Right lung (tissue), 2 donors: ENCODE measurements at regions not wholly inside any gene's neighbourhood (a gene's known extent, or its start where the extent isn't known, plus 50 kb on each side); places are given as distances from the start of the nearest gene placed in this dataset.
"Not testable (repeated sequence)": the region's sequence is repeated elsewhere in the genome, so short reads cannot be mapped to it uniquely, and the experiment has no call there.

Experiments used
- DNase-seq, 2 donors: peaks; one replicate each; pipeline ENCODE4 v3.0.0-alpha.2; 2013

DNA sequence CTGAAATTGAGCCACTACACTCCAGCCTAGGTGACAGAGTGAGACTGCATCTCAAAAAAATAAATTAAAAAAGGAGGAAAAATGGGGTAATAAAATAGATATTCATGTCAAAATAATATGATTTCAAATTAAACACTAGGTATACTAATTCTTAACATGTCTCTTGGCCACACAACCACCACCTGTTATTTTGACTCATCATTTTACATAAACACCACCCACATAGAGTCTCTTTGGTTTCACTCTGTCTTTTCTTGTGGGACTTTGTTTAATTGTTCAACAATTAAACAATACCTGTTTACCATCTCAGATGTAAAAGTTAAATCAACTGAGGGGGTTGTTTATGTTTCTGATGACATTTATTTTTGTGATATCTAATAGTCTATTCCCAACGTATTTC, 476.8 kb upstream of the ADGRB3 start:
- DNase-seq, result no peak

DNA sequence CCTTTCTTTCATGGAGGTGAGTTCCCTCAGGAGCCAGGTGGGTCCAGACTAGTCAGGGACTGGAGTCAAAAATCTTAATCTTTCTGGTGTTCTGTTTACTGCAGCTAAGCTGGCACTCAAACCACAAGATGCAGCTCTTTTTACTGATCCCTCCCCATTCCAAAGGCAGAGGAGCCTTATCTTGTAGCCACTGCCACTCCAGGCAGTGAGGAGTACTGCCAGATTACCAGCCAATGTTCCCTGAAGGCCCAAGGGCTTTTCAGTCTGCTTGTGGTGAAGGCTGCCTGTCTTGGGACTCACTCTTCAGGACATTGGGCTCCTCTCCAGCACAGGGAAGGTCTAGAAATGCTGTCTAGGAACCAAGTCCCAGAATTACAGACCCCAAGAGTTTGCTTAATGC, 490.4 kb upstream of the ADGRB3 start:
- no peak for DNase-seq

DNA sequence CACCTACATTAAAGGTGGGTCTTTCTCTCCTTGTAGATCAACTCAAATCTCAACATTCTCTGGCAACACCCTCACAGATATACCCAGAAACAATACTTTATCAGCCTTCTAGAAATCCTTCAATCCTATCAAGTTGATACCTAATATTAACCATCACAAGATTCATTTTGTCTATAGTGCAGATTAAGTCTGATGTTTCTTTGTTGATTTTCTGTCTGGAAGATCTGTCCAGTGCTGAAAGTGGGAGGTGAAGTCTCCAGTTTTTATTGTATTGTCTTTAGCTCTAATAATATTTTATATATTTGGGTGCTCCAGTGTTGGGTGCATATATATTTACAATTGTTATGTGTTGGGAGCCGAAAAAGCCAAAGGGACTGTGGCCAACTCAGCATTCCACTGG, 493.9 kb upstream of the ADGRB3 start:
- no peak for DNase-seq

DNA sequence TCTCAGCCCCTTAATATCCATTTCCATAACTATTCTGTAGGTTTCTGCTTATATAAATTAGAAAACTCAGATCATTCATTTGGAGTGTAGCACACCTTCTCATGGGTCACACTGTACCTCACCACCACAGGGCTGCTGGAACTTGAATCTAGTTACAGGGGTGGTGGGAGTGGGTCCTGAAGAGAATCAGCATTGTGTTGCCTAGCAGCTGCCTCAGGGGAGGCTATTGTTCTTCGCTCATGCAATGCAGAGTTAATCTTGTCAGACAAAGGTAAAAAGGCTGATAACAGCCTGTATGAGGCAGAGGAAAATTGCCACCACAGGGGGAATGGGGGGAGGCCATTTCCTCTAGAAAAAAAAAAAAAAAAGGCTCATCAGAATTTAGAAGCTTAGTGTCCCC, 496.0 kb upstream of the ADGRB3 start:
- DNase-seq, result no peak

DNA sequence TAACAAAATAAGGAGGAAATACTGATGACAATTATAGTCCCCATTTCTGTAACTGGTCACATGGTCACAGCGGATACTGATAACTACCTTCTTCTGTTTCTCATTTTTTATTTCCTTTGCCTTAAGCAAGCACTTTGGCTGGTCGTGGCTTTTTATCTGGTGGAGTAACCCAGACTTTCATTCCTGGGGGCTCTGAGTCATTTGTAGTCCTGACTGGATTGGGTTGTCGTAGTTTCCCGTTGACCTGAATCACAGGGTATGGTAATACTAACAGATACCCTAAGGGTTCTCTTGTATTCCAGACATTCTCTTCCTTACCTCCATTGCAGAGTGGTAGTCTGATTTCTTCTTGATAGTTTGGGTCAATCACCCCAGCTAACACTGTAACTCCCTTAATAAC, 500.3 kb upstream of the ADGRB3 start:
- no peak for DNase-seq

DNA sequence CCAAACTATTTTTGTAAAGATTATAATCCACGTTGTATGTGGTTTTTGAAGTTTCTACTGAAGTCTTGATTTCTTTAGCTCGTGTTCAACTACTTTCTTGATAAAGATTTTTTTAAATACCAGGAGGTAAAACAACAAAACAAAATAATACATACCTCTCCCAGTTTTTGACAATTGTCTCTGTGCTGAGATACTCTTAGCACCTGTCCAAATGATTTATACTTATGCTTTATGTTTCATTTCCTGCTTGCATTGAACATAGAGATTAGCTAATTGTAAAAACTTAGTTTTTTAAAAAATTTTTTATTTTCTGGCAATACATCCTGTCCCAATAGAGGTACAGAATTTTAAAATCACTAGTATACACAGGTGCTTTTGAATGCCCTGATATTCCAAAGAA, 506.9 kb upstream of the ADGRB3 start:
- DNase-seq, result no peak

DNA sequence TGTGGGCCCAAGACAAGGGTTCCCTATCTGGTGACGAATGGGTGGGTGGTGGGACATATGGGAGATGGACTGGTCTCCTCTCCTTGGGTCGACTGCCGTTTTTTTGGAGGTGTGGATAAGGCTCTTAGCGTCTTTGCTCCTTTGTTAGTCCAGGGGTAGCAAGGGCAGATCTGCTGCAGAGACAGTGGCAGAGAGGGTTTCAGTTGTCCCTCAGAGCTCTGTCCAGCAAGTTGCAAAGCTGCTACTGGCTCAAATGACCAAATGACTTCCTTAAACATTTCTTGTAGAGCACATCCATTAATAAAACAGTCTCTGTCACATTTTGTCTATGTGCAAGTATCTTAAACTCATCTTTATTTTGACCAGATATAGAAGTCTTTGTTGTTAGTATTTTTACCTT, 508.0 kb upstream of the ADGRB3 start:
- DNase-seq, result no peak

DNA sequence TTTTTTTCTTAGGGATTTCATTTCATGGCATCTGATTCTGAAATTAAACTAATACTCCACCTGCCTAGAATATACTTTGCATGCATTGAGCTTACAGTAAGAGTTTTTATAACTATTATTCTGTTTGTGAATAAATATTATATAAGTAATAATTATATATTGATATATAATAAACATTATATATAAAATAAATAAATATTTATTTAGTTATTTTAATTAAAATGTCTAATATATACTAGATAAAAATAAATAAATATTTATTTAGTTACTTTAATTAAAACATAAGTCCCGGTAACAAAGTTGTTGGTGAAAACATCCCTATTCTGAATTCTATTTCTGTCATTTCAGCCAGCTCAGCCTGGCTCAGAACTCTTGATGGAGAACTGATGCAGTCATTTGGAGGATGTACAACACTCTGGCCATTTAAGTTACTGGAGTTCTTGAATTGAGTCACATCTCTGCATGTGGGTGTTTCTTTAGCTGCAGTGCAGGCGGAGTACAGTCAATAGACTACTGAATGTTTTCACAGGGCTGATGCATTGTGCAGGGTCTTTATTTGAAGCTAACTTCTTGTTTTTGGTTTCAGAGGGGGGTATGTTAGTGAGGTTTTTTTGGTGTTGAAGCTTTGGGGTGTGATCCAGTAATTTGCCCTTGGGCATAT, 508.9 kb upstream of the ADGRB3 start:
- DNase-seq, result no peak

DNA sequence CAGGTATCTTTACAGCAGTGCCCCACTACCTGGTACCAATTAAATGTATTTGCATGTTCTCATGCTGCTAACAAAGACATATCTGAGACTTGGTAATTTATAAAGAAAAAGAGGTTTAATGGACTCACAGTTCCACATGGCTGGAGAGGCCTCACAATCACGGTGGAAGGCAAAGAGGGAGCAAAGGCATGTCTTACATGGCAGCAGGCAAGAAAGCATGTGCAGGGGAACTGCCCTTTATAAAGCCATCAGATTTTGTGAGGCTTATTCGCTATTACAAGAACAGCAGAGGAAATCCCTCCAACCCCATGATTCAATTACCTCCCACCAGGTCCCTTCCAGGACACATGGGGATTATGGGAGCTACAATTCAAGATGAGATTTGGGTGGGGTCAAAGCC, 512.1 kb upstream of the ADGRB3 start:
- not testable (repeated sequence) for DNase-seq

DNA sequence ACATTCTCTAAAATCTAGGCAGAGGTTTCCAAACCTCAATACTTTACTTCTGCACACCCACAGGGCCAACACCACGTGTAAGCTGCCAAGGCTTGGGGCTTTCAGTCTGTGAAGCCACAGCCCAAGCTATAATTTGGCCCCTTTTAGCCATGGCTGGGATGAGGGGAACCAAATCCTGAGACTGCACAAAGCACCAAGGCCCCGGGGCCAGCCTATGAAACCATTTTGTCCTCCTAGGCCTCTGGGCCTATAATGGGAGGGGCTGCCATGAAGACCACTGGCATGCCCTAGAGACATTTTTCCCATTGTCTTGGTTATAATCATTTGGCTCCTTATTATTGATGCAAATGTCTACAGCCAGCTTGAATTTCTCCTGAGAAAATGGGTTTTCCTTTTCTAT, 513.0 kb upstream of the ADGRB3 start:
- no peak for DNase-seq

DNA sequence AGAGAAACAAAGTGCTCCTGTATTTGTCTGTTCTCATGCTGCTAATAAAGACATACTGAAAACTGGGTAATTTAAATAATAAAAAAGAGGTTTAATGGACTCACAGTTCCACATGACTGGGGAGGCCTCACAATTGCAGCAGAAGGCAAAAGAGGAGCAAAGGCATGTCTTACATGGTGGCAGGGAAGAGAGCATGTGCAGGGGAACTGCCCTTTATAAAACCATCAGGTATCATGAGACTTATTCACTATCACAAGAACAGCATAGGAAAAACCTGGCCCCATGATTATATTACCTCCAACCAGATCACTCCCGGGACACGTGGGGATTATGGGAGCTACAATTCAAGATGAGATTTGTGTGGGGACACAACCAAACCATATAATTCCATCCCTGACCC, 514.1 kb upstream of the ADGRB3 start:
- DNase-seq, result not testable (repeated sequence)

DNA sequence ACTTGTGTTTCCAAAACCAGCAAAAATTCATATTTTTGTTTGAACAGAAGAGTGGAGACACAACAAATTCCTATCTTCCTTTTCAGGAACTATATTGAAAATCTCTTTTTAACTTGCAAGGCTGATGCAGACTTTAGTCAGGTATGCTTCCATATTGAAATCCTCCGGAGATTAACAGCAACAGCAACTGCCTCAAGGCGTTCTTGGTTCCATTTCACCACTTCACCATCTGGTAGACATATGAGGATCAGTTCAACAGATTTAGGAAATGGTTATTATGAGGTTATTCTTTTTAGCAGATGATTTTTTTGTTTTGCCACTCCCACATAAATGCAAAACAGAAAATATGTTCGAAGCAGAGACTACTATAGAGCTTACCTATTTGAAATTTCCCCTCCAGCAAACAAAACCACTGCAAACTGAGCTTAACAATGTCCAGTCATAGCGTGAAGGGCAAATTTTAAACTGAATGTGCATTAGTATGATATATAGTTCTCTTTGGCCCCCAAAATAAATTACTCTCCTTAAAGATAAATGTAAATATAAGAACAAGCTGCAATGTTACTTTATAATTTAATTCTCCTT, 520.5 kb upstream of the ADGRB3 start:
- DNase-seq, result no peak

DNA sequence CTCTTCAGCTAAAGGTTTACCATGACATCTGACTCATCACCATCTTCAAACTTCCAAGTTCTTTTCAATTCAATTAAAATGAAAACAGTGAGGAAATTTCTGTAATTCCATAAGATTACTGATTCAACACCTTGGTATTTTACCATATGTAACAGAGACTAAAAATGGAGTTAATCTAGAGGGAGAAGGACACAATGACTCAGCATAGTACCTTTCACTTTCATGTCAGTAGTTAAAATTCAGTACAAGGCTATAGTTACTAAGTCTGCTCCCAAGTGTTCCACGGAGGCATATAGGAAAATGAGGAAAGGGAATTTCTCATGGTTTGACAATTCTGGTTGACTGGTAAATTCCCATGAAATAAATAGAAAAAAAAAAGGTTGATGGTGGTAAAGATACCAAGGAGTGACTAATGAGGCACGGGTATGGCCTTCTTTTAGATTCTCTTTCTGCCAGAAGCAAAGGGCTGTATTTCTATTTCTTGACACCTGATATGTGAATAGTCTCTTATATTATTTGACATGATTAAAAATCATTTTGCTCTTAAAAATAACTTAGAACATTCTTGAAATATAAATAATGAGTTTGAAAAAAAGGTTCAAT, 526.7 kb upstream of the ADGRB3 start:
- DNase-seq, result no peak

DNA sequence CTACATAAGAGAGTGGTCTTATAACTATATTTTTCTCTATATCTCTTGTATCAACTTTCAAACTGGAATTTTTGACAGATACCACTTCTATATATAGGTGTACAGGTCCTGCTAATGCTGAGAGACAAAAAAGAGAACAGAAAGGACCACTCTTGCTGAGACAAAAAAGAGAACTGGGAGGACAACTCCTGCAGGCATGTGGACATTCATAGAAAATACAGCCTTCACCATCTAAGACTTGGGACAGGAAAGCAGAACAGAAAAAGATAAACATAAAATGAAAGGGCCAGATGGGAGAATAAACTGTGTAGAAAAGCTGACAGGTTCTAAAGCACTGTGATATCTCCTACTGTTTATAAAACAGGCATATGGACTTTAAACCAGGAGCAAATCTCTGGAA, 541.0 kb upstream of the ADGRB3 start:
- no peak for DNase-seq

DNA sequence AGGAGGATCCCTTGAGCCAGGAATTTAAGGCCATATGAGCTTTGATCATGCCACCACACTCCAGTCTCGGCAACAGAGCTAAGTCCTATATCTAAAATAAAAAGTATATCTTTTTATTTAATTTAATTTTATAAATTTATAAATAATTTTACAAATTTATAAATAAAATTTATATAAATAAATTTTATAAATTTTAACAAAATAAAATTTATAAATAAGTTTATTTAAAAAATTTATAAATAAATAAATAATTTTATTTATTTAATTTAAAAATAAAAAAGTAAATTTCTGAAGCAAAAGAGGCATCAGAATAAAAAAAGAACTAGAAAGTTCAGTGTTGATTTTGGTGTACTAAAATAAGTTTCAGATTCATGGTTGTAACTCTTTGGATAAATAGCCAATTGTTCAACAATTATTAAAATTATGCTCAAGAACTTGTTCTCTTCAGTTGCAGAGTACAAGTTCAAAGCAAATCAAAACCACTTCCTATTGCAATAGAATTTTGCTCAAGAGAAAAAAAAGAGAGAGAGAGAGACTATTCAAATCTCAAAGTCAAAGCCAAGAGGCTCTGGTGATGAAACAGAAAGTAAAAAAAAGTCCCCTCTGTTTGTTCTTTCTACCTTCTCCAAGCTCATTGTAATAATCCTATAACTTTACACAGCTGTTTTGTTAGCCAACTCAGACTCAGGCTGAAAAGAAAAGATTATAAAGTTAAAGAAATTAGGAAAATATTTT, 547.5 kb upstream of the ADGRB3 start:
- DNase-seq, result no peak

DNA sequence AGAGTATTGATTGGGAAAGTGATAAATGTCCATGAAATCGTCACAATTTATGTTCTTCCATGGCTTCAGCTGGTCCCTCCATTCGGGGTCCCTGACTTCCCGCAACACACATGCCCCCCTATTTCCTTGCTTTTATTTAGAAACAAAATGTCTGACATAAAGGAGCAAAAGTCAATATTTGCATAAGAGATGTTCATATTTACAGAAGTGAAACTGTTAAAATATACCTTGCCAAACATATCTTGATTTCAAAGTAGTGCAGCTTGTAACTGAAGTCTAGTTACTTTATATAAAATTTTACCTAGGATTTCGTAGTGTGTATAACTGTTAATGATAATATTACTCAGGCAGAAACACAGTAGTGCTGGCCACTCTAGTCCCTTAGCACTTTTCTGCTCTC, 548.9 kb upstream of the ADGRB3 start:
- no peak for DNase-seq

DNA sequence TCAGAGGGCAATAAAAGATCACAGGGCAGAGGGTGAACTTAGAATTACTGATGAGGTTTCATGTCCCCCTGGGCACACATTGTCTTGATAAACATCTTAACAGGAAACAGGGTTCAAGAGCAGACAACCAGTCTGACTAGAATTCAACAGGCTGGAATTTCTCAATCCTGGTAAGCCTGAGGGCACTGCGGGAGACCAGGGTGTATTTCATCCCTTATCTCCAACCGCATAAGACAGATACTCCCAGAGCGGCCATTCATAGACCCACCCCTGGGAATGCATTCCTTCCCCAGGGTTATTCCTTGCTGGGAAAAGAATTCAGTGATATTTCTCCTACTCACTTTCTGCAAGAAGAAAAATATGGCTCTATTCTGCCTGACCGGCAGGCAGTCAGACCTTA, 549.5 kb upstream of the ADGRB3 start:
- not testable (repeated sequence) for DNase-seq

DNA sequence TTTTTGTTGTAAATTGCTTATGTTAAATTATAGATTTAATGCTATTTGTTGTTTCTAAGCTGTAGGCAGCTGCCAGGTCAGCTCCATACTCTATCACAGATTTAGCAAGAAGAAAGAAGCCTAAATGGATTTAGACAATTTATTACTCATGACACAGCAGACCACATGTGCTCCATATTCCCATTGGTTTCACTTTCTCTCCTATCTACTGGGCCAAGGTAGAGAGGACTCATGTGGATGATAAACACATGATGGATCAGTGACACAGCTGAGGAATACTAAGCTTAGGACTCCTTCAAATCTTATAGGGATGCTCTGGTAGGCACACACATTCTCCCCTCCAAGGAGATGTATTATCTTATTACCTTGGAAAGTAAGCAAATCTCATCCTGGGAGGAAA, 553.0 kb upstream of the ADGRB3 start:
- DNase-seq, result no peak

DNA sequence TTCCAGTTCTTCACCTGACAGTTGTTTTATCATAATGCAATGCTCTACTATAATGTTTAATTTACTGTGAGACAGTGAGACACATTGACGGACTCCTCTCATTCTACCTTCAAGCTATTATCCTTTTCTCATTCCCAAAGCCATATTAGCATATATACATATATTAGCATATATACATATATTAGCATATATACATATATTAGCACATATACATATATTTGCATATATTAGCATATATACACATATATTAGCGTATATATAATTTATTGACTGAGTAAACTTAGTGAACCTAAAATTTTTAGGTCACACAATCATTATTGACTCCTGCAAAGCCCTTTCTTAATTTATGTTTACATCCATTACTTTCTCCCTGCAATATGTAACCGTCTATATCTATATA, 555.0 kb upstream of the ADGRB3 start:
- DNase-seq, result no peak

DNA sequence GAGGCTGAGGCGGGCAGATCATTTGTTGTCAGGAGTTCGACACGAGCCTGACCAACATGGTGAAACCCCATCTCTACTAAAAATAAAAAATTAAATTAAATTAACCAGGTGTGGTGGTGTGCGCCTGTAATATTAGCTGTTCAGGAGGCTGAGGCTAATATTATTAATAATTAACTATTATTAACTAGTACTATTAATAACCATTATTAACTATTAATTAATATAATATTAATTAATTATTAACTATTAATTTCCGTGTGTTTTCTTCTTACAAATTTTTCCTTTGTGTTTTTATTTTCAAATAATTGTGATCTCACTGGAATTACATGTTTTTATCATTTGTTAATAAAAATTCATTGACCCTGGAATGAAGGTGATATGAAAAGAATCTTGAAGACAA, 557.4 kb upstream of the ADGRB3 start:
- DNase-seq, result no peak

DNA sequence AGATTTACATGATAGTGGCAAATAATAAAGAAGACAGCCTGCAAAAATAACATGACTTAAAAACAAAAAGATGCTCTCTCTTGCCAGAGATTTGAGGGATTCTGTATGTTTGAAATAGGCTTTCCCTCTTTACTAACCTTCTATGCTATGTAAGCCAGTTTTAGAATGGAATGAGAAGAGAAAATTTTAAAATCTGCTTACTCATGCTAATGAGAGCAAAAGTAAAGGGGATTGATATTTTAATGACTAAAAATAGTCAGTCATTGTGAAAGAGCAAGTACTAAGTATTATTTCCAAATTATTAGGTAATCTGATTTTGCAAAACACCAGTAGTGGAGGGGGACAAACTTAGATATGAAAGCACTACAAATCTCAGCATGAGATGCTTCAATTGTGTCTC, 563.3 kb upstream of the ADGRB3 start:
- no peak for DNase-seq

DNA sequence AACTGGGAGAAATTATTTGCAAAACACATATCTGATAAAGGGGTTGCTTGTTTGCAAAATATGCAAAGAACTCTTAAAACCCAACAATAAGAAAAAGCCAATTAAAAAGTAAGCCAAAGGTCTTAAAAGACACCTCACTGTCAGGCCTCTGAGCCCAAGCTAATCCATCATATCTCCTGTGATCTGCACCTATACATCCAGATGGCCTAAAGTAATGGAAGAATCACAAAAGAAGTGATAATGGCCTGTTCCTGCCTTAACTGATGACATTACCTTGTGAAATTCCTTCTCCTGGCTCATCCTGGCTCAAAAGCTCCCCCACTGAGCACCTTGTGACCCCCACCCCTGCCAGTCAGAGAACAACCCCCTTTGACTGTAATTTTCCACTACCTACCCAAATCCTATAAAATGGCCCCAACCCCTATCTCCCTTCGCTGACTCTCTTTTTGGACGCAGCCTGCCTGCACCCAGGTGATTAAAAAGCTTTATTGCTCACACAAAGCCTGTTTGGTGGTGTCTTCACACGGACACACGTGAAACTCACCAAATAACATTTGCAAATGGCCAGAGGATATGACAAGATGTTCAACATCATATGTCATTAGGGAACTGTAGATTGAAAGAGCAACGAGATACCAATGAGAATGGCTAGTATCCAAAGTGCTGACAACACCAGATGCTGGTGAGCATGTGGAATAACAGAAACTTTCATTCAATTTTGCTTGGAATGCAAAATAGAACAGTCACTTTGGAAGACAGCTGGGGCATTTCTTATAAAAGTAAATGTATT, 565.0 kb upstream of the ADGRB3 start:
- DNase-seq, result no peak
